Peyer's patch (tissue), 4 donors: ENCODE measurements at regions not wholly inside any gene's neighbourhood (a gene's known extent, or its start where the extent isn't known, plus 50 kb on each side); places are given as distances from the start of the nearest gene placed in this dataset.

ENCODE experiments used
- DNase-seq, 3 donors: peaks; one replicate each; pipeline ENCODE4 v3.0.0-alpha.2; 2017 to 2019
- H3K27ac ChIP-seq, 4 donors: fragments of 200-600 bp; sonication (generic); one replicate each; pipeline ENCODE4 v1.5.1; 2016 to 2019
- H3K27me3 ChIP-seq, 2 donors: fragments of 200-600 bp; sonication (generic); one replicate each; pipeline ENCODE4 v1.5.1; 2019
- H3K36me3 ChIP-seq, 3 donors: fragments of 200-600 bp; sonication (generic); one replicate each; pipeline ENCODE4 v1.5.1; 2016 to 2019
- H3K4me1 ChIP-seq, 4 donors: fragments of 200-600 bp; sonication (generic); one replicate each; pipeline ENCODE4 v1.5.1; 2016 to 2019
- H3K4me3 ChIP-seq, 4 donors: fragments of 200-600 bp; sonication (generic); 1 replicate in 3 of 4; 2 replicates in 1 of 4; pipeline ENCODE4 v1.5.1; 2016 to 2019; ENCODE audit warnings: mild to moderate bottlenecking in 1 of 4
- H3K9me3 ChIP-seq, 4 donors: fragments of 200-600 bp; sonication (generic); one replicate each; pipeline ENCODE4 v1.5.1; 2016 to 2019; ENCODE audit warnings: mild to moderate bottlenecking in 1 of 4
- POLR2A ChIP-seq, 2 donors: fragments of 450-650 bp; IDR thresholded peaks; one replicate each; pipeline ENCODE4 v1.5.1; 2017; ENCODE audit warnings: antibody characterized with exemption in 2 of 2, mild to moderate bottlenecking in 2 of 2, moderate library complexity in 2 of 2
- TF ChIP-seq, protein P1 (sequence below), 6 experiments: fragments of 450-650 bp in 4 of 6; fragments of 200-600 bp in 2 of 6; sonication (generic) in 1 of 6; IDR thresholded peaks; one replicate each; pipeline ENCODE4 v1.5.1; 2017 to 2019; ENCODE audit warnings: antibody characterized with exemption in 6 of 6, mild to moderate bottlenecking in 3 of 6, moderate library complexity in 1 of 6

DNA sequence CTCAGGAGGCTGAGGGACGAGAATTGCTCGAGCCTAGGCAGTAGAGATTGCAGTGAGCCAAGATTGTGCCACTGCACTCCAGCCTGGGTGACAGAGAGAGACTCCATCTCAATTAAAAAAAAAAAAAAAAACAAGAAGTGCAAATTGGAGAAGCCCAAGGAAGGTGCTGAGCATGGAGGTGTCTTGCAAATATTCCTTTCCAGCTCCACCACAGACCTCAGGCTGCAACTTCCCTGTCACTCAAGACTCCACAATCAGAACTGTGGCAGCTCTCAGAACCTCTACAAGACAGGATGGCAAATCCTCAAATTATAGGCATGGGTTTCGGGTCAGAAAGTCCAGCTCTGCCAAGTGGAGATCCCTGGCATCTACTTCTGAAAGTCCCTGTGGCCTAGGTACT, 104.4 kb upstream of the TIAM1 start:
- TF ChIP-seq POLR2A (IDR thresholded peaks at IDR 0.05): no peak
- TF ChIP-seq, protein P1, sequence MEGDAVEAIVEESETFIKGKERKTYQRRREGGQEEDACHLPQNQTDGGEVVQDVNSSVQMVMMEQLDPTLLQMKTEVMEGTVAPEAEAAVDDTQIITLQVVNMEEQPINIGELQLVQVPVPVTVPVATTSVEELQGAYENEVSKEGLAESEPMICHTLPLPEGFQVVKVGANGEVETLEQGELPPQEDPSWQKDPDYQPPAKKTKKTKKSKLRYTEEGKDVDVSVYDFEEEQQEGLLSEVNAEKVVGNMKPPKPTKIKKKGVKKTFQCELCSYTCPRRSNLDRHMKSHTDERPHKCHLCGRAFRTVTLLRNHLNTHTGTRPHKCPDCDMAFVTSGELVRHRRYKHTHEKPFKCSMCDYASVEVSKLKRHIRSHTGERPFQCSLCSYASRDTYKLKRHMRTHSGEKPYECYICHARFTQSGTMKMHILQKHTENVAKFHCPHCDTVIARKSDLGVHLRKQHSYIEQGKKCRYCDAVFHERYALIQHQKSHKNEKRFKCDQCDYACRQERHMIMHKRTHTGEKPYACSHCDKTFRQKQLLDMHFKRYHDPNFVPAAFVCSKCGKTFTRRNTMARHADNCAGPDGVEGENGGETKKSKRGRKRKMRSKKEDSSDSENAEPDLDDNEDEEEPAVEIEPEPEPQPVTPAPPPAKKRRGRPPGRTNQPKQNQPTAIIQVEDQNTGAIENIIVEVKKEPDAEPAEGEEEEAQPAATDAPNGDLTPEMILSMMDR (IDR thresholded peaks at IDR 0.05): no peak
- DNase-seq: no peak
- Histone ChIP-seq H3K27ac (no peak overlapping the region), H3K4me3 (no peak overlapping the region), H3K9me3 (no peaks in the 10 kb centered on the region), H3K27me3 (no peaks in the 10 kb centered on the region), H3K36me3 (no peaks in the 10 kb centered on the region), H3K4me1 (no peaks in the 10 kb centered on the region)

DNA sequence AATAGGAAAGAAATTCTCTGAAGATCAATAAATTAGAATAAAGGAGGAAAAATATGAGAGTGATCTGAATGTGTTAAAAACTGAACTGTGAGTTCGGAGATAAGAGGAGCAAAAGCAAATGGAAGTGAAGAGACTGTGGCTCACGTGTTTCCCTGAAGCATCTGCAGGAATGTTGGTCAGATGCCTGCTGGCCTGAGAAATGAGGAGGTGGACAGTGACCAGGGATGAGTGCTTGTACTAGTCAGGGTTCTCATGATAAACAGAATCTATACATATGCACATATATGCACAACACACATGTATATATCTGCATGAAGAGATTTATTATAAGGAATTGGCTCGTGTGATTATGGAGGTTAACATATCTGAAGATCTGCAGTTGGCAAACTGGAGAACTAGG, 103.4 kb upstream of the TIAM1 start:
- TF ChIP-seq, protein P1 (IDR thresholded peaks at IDR 0.05): no peak
- no peak for TF ChIP-seq POLR2A (IDR thresholded peaks at IDR 0.05)
- H3K9me3 ChIP-seq: no peaks in the 10 kb centered on the region
- H3K36me3 ChIP-seq: no peaks in the 10 kb centered on the region
- H3K27ac ChIP-seq: no peak overlapping the region
- no peaks in the 10 kb centered on the region for H3K4me1 ChIP-seq
- DNase-seq: no peak
- no peaks in the 10 kb centered on the region for H3K27me3 ChIP-seq
- no peak overlapping the region for H3K4me3 ChIP-seq

DNA sequence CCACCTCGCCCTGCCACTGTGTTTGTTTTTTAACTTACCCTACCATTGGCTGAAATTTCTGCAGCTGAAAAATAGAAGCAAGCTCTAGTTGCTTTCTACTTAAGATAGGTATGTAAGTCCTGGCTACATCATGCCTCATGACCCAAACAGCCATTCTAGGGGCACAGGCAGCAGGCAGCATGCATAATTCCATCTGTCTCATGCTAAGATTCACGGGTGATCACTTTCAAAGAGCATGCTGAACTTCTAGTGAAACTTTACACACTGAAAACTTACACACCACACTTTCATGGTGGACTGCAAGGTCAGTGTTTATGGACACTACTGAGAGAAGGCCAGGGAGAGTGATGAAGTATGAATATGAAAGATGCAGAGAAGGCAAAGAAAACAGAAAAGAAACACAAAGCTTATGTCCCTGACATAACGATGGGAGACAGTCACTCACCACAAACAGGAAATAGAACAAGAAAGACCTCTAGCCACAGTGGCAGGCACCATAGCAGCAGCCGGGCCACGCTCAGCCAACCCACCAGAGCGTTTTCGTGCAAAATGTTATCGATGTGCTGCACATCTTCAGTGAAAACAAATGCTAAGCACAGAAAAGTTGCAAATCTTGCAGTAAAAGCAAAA, 102.3 kb upstream of the TIAM1 start:
- no peak for TF ChIP-seq POLR2A (IDR thresholded peaks at IDR 0.05)
- TF ChIP-seq, protein P1 (IDR thresholded peaks at IDR 0.05): no peak
- Histone ChIP-seq H3K27ac (no peak overlapping the region), H3K27me3 (no peaks in the 10 kb centered on the region), H3K36me3 (no peaks in the 10 kb centered on the region), H3K4me3 (no peak overlapping the region), H3K4me1 (no peaks in the 10 kb centered on the region), H3K9me3 (peaks cover 0 to 4% (median 0%) of the 10 kb centered on the region in 4 donors)
- peak in 2 of 3 donors; percentile 32 to 57 for DNase-seq

DNA sequence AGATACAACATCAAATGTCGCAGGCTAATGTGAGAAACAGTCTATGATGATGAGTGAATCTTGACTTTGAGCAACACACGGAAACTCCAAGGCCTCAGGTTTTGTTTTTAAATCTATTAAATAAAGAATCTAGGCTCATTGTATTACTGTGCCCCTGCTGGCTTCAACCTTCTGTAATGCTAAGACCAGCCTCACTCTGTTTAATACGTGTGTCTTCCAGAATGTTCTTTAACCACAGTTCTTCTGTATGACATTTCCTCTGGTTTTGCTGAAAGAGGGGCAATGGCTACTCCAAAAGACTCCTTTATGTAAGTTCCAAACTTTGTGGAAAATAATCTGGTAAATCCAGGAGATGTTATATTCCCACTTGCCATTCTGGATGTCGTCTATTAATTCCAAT, 101.1 kb upstream of the TIAM1 start:
- H3K36me3 ChIP-seq: no peaks in the 10 kb centered on the region
- peaks cover 0 to 9% (median 4%) of the 10 kb centered on the region in 4 donors for H3K9me3 ChIP-seq
- DNase-seq: no peak
- no peak overlapping the region for H3K4me3 ChIP-seq
- H3K27ac ChIP-seq: no peak overlapping the region
- no peaks in the 10 kb centered on the region for H3K27me3 ChIP-seq
- TF ChIP-seq, protein P1 (IDR thresholded peaks at IDR 0.05): no peak
- no peak for TF ChIP-seq POLR2A (IDR thresholded peaks at IDR 0.05)
- H3K4me1 ChIP-seq: no peaks in the 10 kb centered on the region

DNA sequence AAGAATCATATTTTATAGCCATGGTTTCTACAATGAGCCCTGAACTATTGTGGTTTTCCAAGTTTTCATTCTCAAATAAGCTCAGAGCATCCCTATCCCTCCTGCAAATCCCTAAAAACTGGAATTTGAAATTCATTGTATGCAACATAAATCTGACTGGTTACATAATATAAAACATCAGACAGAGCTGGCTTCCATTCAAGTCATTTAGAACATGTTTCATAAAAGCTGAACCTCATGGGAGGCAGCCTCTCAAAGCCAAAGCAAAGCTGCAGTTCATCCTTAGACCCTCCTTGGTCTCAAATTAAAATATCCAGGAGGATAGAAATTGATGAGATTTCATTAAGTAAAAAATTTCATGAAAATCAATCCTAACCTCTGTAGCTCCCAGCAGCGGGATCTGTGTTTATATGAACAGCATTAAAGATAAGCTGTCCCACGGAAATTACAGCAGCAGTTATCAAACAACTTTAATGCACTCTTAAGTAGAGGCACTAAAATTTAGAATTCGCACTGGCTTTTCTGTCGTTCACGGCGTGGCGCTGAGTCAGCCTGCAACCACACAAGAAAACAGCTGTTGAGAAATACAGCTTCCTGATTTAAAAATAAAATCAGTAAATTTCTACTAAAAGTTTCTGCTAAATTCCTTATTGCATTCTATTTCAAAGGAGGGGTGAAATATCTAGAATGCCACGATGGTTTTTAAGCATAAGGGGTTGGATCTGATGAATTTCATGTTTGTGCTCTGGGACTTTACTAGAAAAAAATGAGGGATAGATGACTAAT, 99.9 kb upstream of the TIAM1 start:
- H3K27ac ChIP-seq: no peak overlapping the region
- no peak overlapping the region for H3K4me3 ChIP-seq
- peak in 1 of 3 donors; percentile 19 for DNase-seq
- no peaks in the 10 kb centered on the region for H3K4me1 ChIP-seq
- no peak for TF ChIP-seq POLR2A (IDR thresholded peaks at IDR 0.05)
- TF ChIP-seq, protein P1 (IDR thresholded peaks at IDR 0.05): no peak
- H3K9me3 ChIP-seq: peaks cover 0 to 9% (median 4%) of the 10 kb centered on the region in 4 donors
- H3K36me3 ChIP-seq: no peaks in the 10 kb centered on the region
- H3K27me3 ChIP-seq: no peaks in the 10 kb centered on the region
